Endothelial cell of umbilical vein (primary cell): ENCODE measurements at regions not wholly inside any gene's neighbourhood (a gene's known extent, or its start where the extent isn't known, plus 50 kb on each side); places are given as distances from the start of the nearest gene placed in this dataset.

Experiments used
- CTCF ChIP-seq, 2 donors: IDR thresholded peaks; 1 replicate in 1 of 2; 2 replicates in 1 of 2; pipeline ENCODE4 v1.5.1; 2011; ENCODE audit warnings: low read length in 2 of 2, mild to moderate bottlenecking in 2 of 2, moderate library complexity in 2 of 2, control low read depth in 1 of 2, inconsistent platforms in 1 of 2, low read depth in 1 of 2; ENCODE audit not compliant: insufficient read depth in 1 of 2; ENCODE audit errors: extremely low read depth in 1 of 2
- POLR2AphosphoS5 ChIP-seq: IDR thresholded peaks from 2 replicates; pipeline ENCODE4 v1.6.1; 2012; ENCODE audit warnings: low read depth, mild to moderate bottlenecking, control low read depth, low read length, moderate library complexity; ENCODE audit not compliant: insufficient read depth

GRCh38 chr4:64465263-64465662 is 56.0 kb upstream of the TECRL start:
- TF ChIP-seq CTCF (IDR thresholded peaks at IDR 0.05; ENCODE audit: extremely low read depth in 1 of 2, insufficient read depth in 1 of 2, low read depth in 1 of 2, low read length in 2 of 2) = no peak
- no peak for TF ChIP-seq POLR2AphosphoS5
